GM12872 (cell line): ENCODE measurements at regions not wholly inside any gene's neighbourhood (a gene's known extent, or its start where the extent isn't known, plus 50 kb on each side); places are given as distances from the start of the nearest gene placed in this dataset.
A peak's percentile ranks its signal among the peaks of the same experiment; 100 is the strongest.

Experiments used
- TF ChIP-seq, protein P1 (sequence below): IDR thresholded peaks from 3 replicates; pipeline ENCODE4 v1.5.1; 2011; ENCODE audit warnings: low read depth, mild to moderate bottlenecking, low read length, moderate library complexity; ENCODE audit not compliant: insufficient read depth

DNA sequence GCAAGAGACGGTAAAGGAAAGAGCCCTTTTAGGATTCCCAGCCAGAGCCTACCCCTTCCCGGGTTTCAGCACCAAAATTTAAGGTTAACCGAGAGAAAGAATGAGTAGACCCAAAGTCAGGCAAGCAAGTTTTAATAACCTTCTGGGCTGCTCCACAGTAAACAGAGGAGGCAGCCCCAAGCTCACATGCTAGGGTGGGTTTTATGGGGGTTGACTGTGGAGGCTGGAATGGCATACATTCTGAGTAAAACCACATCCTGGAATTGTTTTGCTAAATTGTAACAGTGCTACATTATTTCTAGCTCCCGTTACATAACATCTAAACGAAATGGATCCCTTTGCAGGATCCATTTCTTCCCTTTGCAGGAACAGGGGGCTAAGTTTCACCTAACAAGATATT lies 102.2 kb upstream of the USP9Y start:
- TF ChIP-seq, protein P1, sequence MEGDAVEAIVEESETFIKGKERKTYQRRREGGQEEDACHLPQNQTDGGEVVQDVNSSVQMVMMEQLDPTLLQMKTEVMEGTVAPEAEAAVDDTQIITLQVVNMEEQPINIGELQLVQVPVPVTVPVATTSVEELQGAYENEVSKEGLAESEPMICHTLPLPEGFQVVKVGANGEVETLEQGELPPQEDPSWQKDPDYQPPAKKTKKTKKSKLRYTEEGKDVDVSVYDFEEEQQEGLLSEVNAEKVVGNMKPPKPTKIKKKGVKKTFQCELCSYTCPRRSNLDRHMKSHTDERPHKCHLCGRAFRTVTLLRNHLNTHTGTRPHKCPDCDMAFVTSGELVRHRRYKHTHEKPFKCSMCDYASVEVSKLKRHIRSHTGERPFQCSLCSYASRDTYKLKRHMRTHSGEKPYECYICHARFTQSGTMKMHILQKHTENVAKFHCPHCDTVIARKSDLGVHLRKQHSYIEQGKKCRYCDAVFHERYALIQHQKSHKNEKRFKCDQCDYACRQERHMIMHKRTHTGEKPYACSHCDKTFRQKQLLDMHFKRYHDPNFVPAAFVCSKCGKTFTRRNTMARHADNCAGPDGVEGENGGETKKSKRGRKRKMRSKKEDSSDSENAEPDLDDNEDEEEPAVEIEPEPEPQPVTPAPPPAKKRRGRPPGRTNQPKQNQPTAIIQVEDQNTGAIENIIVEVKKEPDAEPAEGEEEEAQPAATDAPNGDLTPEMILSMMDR, result no peak

DNA sequence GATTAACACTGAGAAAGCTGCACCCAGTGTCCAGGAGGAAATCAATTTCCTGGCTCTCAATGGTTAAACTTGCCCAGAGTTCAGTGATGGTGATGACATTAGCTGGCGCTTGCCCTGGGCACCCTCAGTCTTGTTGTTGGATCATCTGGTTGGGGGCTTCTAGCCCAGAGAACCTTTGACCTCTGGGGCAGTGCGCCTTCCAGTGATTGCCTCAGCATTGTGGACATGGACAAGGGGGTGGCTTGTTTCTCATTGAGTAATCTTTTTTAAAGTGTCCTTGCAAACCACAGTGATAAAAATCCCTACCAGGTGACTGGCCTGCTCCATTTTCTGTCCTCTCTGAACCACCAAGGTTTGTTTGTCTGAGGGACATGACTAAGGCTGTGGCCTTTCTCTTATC lies 95.6 kb upstream of the USP9Y start:
- TF ChIP-seq, protein P1, result no peak

DNA sequence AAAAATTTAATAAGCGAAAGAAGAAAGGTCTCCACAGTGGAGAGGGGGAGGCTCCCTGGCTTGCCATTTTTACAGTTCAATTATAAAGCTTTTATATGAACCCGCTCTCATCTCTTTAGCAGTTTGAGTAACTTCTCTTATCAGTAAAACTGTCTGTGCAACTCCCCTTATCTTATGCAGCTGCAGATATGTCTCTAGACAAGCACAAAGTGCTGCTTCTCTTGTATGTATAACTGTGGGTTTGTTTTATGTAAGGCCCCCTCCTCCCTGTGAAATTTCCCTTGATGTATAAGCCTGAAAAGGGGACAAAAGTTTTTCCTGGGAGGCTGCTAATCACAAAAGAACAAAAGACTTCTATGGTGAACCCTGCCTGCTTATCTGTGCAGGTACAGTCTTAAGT lies 90.2 kb upstream of the USP9Y start:
- TF ChIP-seq, protein P1, result no peak

DNA sequence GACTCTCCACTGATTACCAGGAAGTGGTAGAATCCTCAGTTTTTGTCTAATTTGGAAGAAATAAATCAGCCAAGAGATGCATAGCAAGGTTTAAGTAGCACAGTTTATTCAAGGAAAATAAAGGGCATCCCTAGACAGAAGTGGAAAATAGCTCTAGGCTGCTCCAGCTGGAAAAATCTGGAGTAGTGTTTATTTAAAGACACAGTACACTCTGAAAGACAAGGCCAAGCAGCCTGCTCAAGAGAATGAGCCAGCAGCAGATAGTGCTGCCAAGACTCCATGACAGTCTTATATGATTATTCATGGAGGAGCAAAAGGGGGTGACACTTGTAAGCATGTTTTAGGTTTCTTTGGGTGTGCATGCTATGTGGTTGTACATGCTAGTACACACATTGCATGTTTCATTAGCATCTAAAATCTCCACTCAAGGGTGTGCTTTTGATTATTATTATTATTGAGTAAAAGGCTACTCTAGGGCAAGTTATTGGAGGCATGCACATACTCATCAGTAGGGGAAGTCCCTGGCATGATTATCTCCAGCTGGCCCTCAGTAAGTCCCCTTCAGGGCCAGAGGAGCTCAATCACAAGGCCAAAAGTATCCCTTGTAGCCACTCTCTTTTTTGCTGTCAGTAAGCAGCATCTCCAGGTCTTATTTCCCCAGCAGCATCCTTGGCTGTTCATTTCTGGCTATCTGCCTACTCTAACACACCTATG lies 85.1 kb upstream of the USP9Y start:
- TF ChIP-seq, protein P1, result no peak

DNA sequence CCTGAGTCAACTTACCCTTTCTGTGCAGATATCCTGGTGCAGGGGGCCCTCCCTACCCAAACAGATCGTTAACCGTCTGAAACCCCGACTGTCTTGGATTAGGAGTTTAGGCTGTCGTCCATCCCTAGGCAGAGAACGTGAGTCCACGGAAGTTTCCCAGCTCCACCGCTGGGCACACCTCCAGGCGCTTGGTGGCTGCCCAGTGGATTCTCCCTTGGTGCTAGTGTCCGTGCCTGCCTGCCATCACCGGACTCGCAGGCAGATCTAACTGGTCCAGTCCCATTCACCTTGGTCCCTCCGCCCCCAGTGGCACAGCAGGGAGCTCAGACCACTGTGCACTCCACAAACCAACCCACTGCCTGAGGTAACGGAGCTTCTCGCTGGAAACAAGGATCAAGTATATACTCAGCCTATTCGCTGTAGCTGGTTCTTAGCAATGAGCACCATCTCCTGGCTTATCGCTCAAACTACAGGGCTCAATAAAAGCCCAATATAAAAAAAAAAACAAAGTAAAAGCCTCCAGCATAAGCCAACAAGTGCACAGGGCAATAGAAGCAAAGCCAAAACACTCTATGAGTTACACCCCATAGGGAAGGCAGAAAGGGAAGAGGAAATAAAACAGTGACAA lies 79.5 kb upstream of the USP9Y start:
- TF ChIP-seq, protein P1, result peak; percentile 43; the same call in 2 of the 3 replicates

DNA sequence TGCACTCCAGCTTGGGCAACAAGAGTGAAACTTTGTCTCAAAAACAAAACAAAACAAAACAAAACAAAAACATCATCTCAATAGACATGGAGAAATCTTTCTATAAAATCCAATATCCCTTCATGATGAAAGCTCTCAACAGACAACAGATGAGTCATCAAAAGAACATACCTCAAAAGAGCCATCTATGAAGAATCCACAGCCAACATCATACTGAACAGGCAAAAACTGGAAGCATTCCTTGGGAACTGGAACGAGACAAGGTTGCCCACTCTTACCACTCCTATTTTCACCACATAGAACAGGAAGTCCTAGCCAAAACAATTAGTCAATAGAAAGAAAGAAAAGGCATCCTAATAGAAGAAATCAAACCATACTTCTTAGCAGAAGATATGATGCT lies 77.8 kb upstream of the USP9Y start:
- TF ChIP-seq, protein P1, result no peak

DNA sequence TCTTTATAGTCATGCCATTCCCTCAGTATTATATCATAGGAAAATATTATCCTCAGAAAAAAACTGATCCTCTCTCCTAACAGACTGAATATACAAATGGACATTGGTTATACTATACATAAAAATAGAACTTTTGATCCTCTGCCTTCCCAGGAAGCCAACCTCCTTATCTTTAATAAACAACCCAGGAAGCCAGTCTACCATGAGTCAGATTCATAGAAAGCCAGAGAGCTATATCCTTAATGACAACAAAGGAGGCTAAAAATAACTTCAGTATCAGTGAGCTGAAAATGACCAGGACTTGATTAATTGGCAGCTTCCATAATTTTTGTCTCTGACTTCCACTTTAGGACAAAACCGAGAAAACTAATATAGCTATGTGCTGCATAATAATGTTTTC lies 58.0 kb upstream of the USP9Y start:
- TF ChIP-seq, protein P1, result no peak
